ENCODE measurements at regions not wholly inside any gene's neighbourhood (a gene's known extent, or its start where the extent isn't known, plus 50 kb on each side); places are given as distances from the start of the nearest gene placed in this dataset.

DNA sequence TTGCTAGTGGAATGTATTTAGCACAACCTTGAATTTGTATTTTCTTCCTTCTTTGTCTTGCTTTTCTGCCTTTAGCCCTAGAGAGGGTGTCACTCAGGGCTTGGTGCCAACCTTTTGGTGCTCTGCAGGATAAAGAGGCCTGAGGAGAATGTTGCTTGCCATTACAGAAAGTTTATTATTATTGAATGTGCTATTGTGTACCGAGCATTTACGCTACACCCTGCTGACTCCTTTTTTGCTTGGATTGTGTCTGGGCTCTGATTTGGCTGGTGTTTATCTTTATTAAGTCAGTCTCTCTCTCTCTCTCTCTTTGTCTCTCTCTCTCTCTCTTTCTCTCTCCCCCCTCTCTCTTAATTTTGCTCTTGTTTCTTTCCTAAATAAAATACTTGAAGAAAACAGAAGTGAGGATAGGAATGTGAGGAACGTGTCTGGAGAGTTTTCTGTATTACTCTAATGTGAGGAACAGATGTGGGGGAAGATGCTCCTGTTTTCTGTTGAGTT, 284.4 kb upstream of the PHYHIPL start:
- TF ChIP-seq, protein P1, sequence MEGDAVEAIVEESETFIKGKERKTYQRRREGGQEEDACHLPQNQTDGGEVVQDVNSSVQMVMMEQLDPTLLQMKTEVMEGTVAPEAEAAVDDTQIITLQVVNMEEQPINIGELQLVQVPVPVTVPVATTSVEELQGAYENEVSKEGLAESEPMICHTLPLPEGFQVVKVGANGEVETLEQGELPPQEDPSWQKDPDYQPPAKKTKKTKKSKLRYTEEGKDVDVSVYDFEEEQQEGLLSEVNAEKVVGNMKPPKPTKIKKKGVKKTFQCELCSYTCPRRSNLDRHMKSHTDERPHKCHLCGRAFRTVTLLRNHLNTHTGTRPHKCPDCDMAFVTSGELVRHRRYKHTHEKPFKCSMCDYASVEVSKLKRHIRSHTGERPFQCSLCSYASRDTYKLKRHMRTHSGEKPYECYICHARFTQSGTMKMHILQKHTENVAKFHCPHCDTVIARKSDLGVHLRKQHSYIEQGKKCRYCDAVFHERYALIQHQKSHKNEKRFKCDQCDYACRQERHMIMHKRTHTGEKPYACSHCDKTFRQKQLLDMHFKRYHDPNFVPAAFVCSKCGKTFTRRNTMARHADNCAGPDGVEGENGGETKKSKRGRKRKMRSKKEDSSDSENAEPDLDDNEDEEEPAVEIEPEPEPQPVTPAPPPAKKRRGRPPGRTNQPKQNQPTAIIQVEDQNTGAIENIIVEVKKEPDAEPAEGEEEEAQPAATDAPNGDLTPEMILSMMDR (IDR thresholded peaks at IDR 0.05): peak in 1 of 6 experiments; percentile 13
- TF ChIP-seq POLR2A (IDR thresholded peaks at IDR 0.05): no peak
